ENCODE measurements at regions not wholly inside any gene's neighbourhood (a gene's known extent, or its start where the extent isn't known, plus 50 kb on each side); places are given as distances from the start of the nearest gene placed in this dataset.

DNA sequence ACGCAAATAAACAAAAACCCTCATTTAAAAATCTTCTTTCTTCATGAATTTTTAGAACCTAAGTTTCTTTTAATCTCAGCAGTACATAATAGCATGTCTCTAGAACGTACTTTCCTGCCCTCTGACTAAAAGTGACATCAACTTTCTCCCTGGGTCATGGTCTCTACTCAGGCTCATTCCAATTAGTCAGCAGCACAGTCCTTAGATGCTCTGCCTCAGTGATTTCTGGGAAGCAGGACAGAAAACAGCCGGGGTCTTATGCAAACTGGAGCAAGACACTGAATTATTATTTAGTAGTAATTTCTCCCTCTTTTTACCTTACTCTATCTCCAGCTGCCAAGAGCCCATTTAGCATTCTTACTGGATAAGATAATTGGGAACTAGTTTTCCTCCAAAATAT lies 365.2 kb downstream of the TUSC7 start:
- no peak for DNase-seq (ENCODE audit: low spot score)

DNA sequence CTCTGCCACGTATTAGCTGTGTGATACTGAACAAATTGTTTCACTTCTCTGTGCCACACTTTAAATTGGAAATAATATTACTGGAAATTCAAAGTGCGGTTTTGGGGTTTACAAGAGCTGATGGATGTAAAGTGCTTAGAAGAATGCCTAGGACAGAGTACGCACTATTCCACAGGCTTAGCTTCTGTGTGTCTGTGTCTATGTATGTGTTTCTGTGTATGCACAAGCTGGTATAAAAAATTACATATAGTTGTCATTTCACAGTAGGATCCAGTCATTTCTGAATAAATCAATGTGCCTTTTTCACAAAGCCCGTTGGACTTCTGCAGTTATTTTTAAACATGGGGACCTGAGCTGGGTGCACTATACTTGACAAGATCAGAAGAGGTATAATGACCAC lies 370.4 kb downstream of the TUSC7 start:
- no peak for DNase-seq (ENCODE audit: low spot score)

DNA sequence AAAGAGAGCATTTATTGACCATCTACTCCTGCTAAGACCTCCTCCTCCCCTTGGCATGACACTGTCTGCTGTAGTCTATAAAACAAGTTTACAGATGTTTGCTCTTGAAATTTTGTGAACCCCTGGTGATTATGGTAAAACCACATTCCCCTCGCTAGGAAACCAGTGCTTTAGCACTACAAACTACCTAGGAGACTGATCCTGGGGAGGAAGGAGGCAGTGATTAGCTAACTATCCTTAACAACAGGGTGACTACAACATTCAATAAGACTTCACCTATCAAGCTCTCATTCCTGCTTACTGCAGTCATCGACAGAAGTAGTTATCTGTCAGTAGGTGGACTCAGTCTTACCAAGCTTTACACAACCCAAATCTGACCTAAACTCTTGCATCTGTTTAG lies 371.3 kb downstream of the TUSC7 start:
- no peak for DNase-seq (ENCODE audit: low spot score)

DNA sequence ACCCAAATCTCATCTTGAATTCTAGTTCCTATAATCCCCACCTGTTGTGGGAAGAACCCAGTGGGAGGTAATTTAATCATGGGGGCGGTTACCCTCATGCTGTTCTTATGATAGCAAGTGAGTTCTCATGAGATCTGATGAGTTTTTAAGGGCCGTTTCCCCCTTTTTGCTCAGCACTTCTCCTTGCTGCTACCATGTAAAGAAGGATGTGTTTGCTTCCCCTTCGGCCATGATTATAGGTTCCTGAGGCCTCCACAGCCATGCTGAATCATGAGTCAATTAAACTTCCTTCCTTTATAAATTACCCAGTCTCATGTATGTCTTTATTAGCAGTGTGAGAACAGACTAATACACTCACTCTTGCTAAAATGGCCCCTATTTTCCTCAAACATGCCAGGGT lies 374.7 kb downstream of the TUSC7 start:
- DNase-seq (ENCODE audit: low spot score), result no peak

DNA sequence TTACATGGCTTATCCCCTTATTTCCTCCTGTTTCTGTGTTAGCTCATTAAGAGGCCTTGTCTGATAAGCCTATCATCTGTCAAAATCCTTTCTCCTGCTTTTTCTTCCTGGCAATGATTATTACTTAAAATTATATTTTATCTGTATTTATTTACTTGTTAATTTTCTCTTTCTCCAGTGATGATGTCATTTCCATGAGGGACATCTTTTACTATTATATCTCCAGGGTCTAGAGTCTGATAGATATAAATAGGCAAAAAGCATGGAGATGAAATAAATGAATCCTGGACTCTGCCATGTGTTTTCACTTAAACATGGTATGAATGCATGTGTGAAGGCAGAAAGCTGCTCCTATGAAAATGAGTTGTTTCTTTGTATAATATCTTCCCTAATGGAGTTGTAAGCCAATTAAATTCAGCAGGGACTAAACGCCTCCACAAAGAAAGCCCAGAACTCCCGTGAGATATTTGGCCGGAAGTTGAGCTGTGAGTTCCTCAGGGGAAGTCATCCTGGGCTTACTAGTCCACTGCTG lies 375.2 kb downstream of the TUSC7 start:
- no peak for DNase-seq (ENCODE audit: low spot score)

DNA sequence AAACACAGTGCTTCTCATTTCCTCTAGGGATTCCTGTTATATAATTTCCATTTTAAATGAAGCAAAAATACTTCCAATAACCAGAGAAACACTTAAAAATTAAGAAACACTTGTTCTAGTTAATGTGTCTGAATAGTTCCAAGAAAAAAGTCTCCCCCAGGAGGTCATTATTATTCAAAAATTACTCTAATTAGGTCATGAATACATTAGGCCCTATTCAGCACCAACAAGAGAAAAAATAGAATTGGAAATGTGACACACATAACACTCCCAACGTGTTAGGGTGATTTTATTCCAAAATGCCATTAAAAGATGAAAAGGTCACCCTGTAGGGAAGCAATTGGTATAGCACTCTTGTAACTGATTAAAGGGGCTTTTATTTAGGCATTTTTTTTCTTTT lies 382.1 kb downstream of the TUSC7 start:
- no peak for DNase-seq (ENCODE audit: low spot score)

DNA sequence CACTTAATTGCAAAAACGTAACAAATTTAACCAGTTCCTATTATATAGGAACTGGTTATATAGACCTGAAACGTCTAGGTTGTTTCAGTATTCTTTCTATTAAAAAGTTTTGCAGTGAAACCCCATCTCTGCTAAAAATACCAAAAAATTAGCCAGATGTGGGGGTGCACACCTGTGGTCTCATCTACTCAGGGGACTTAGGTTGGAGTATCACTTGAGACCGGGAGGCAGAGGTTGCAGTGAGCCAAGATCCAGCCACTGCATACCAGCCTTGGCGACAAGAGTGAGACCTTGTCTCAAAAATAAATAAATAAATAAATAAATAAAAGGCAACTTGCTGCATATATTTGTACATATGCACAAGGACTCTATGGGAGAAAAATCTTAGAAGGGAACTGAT lies 387.0 kb downstream of the TUSC7 start:
- no peak for DNase-seq (ENCODE audit: low spot score)

DNA sequence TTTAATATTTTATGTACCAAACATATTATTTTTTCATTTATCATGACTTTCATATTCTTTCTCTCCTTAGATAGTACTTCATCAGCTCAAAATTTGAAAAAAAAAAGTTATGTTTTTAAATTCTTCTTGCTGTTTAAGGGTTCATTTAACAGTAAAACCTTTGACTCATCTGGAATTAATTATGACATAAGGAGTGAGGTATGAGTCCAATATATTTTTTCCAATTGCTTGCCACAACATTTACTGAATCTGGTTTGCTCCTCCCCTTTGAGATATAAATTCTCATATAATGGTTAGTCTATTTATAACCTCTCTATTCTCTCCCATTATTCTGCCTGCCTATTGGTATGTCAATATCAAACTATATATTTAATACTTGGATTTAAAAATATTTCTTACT lies 387.8 kb downstream of the TUSC7 start:
- DNase-seq (ENCODE audit: low spot score), result peak; percentile 8

DNA sequence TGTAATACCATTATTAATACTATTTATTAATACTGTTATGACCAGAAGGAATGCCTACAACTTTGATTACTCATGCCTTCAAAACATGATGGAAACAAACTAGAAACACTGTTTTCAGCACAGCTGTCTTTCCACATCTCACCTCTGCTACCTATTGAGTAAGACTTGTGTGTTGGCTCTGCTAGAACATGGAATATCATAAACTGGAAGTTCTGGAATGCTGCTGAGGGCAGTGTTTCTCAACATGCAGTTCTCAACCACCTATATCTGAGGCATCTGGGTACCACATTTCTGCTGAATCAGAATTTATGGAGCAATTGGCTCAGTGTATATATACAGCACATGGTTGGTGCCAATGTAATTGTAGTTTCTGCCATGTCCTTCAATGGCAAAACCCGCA lies 392.1 kb downstream of the TUSC7 start:
- DNase-seq (ENCODE audit: low spot score), result no peak

DNA sequence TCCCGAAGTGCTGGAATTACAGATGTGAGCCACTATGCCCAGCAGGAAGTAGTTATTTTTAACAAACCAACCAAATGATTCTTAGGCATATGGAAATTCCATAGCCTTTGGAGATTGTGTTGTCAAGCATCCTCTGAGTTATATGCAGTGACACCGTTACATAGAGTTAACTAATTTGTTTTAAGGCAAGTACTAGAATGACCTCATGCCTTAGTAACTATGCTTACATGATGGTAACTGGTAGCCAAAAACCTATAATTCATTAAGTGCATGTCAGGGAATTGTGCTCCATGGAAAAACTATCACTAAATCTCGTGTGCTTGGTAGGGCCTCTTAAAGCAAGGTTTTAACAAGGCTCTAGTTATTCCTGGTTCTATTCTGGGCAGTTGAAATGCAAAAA lies 392.8 kb downstream of the TUSC7 start:
- no peak for DNase-seq (ENCODE audit: low spot score)

DNA sequence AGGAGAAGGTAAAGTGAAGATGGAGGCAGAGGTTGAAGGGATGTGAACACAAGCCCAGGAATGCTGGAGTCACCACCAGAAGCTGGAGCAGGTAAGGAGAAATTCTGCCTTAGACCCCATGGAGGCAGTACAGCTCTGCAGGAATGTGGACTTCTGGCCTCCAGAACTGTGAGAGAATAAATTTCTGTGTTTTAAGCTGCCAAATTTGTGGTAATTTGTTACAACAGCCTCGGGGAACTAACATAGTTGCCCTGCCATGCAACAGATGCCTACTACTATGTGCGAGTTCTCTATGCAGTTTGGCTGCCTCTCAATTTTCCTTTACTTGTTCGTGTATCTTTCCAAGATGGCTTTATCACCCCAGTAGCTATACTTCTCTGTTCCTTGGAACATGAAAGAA lies 394.1 kb downstream of the TUSC7 start:
- DNase-seq (ENCODE audit: low spot score), result no peak

DNA sequence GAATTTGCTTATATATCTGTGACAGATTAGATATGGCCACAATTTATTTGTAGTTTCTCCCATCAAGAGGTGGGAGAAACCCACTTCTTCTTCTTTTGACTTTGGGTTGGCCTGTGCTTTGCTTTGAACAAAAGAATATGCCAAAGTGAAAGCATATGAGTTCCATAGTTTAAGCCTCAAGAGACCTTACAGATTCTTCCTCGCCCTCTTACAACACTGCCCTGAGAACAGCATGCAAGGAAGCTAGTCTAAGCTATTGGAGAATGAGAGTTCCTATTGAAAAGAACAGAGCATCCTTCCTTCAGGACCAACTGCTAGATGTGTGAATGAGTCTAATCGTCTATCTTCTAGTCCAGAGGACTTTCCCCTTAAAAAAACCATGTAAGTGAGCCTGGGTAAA lies 394.8 kb downstream of the TUSC7 start:
- DNase-seq (ENCODE audit: low spot score), result no peak

DNA sequence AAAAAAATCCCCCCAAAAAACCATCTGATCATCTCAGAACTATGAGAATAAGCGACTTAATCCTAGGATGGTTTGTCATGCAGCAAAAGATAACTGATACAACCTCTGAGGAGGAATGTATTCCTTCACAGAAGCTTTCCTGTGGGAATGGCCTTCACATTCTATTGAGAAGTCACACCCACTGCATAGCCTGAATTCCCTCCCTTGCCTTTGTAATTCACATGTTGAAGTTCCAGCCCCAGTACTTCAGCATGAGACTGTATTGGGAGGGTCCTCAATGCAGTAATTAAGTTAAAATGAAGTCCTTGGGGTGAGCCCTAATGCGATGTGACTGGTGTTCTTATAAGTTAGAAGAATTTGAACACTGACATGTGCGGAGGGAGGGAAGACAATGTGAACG lies 395.2 kb downstream of the TUSC7 start:
- DNase-seq (ENCODE audit: low spot score), result no peak

DNA sequence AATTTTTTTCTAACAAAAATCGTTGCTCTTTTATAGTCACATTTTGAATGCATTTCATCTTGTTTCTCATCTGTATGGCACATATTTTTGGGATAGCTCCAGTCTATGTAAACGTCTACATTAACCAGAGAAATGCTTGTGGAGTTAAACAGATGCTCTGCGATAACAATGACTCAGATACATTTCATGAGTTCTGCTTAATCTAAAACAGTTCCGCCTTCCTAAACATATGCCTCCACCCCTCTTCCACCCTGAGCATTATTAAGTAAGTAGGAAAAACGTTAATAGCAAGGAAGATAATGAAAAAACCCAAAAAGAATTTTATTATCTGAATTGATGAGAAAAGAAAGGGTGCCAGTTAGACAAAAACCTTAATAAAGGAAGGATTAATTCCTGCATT lies 396.1 kb downstream of the TUSC7 start:
- peak; percentile 25 for DNase-seq (ENCODE audit: low spot score)

DNA sequence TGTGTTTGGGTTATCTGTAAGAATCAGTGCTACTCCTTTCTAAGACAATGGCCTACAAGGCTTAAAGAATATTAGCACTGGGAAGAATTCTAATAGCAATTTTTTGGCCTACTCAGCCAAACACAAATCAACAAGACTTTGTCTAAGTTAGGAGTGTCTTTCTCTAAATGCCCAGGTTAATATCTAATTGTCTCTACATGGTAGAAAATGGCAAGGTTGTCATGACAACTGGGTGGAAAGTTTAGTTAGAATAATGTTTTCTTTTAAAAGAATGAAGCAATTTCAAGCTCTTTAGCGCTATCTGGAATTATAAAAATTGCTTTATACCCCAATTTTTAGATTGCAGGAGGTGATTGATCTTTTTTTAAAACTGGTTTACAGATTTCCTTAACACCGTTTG lies 396.8 kb downstream of the TUSC7 start:
- no peak for DNase-seq (ENCODE audit: low spot score)

DNA sequence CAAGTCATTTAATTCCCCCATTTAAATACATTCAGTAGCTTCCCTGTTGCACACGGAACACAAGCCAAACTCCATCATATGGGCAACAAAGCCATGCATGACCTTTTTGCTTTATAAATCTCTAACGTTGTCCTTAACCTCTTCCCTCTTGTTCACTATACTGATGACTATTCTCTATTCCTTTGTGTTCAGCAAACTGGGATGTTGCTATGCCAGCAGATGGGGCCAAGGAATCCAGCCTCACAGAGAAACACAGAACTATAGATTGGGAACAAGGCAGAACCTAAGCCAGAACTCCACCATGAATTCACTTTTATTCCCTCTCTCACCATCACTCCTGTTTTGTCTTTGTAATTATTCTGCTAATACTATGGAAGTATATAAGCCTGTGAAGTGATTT lies 398.4 kb downstream of the TUSC7 start:
- no peak for DNase-seq (ENCODE audit: low spot score)

DNA sequence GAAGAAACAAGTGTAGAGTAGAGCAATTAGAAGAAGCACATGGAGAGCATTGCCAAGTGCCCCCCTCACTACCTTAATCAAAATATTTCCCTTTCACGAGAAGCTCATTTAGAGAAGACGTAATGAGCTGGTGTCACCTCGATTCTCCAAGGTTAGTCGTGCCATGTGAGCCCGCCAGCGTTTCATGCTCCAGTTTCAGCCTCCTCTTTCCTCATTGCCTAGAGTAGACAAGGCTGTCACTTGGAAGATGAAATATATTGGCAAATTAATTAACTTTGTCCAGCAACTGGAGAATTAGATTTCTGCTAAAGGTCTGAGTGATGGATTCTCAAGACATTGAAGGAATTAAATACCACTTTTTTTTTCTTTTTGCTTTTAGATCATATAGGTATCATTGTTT lies 399.6 kb downstream of the TUSC7 start:
- DNase-seq (ENCODE audit: low spot score), result no peak

DNA sequence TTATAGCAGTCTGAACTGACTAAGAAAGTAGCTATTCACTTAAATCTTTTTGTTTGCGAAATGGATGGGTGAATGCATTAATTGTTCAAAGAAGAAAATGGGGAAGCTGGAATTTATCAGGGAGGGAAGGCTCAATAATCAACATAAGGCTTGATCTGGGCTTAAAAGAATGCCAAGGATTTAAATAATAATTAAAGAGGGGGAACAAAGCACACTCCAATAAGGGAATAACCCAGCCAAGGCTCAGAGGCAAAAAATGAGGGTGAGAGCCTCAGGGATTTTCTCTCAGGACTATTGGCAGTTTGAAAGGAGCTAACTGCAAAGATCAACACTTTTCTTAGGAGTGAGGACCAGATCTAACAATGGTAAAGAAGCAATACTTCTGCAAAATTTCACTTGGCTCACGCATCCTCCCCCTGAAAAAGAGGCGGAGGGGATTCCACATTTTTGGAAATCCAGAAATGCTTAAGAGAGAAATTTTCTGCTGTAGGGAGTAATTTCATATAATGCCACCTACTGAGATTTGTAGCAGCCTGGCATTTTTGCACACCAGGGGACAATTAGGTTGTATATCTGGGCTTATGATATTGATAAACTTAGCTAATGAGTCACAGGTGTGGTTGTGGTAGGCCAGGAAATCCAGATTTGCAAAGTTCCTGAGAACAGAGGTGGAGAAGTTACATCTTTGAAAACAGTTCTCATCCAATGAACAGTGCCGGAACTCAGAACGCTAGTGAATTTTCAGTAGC lies 405.1 kb downstream of the TUSC7 start:
- no peak for DNase-seq (ENCODE audit: low spot score)

DNA sequence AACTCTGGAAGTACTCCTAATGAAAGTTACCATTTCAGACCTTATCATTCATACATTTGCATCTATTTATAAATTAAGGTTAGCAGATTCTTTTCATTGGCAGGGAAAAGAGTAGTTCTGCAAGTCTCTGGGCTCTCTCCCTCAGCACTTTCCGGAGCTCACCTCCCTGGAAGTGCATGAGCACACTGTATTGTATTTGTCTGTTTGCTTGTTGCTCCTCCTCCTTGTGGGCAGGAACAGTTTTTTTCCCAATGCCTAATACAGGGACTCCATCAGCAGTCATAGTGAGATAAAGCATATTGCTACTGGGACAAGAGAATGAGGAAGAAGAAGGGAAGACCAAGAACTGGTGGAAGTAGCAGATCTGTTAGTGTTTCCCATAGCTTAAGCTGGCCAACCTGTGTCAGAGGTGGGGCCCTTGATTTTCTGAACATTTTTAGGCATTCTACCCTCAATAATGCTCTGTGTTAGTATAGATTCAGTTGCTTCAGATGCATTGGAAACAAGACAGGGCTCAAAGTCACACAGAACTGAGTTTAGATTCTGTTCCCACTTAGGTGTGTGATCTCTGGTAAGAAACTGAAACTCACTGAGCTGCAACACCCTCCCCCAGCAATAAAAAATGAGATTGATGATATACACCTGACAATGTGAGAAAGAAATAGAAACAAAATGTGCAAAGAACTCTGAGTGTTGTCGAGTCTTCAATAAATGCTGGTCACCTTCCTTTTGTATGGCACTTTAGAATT lies 407.8 kb downstream of the TUSC7 start:
- DNase-seq (ENCODE audit: low spot score), result no peak

DNA sequence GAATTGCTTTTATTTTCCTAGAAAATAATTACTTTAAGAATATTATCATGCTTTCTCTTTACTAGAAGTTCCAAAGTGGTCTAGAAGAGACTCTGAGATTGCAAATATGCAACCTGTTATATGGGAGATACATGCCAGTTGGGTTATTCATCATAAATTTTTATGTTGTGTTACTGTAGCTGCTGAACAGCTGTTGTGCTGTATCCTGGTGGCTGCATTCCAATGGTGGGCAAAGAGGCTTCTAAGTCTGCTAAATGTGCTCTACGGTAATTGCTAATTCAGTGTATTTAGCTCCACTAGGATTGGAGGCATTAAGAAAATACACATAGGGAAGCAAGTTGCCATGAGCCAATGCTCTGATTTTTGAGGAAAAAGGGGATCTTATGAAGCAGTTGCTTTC lies 409.0 kb downstream of the TUSC7 start:
- no peak for DNase-seq (ENCODE audit: low spot score)

DNA sequence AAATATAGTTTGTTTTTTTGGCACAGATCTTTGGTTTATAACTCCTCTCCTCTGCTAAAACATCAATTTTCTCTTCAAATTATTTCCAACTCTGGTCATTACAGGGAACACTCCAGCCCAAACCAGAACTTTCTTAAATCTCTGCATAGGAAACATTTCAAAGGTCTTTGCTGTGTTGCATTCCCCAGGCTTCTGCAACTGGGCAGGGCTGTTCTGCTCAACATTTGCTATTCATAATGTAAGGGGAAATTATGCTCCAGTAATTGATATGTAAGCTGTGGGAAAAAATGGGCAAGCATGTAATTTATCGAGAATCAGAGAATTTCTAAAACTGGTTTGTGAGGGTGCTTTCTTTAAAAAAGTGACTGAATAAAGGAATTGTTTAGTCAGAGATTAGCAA lies 410.4 kb downstream of the TUSC7 start:
- DNase-seq (ENCODE audit: low spot score), result no peak

DNA sequence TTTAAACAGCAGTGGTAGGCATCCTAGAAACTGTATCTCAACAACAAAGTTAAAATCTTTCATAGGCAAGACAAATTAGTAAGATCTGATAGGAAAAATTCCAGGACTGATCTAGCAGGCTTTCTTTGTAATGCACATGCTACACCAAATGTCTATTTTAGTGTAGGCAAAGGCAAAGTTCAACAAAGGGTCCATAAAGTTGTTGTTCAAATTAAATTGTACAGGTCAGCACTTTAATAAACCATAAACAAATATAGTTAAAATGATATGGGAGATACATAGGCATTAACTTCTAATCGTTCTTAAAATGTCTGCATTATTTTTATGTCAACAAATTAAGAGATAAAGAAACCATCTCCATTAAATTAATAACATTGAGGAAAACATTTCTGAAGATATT lies 413.0 kb downstream of the TUSC7 start:
- DNase-seq (ENCODE audit: low spot score), result no peak

DNA sequence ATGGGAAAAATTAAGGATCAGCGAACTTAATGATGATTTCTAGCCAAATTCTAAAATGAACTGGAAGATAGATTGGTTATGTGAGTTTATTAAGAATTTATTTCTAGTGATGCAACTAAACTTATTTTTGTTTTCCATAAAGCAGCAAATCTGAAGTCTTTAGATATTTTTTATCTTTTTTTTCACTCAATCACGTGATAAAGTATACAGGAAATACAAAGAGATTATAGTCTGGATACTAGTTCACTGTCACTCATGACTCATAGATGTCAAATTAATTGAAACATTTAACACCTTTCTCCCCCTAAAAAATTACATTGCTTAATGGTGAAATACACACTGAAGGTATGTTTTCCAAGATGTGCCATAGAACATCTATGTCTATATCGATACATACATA lies 416.9 kb downstream of the TUSC7 start:
- DNase-seq (ENCODE audit: low spot score), result no peak
